HG03097 (cell line): ENCODE measurements at regions not wholly inside any gene's neighbourhood (a gene's known extent, or its start where the extent isn't known, plus 50 kb on each side); places are given as distances from the start of the nearest gene placed in this dataset.
"Not testable (repeated sequence)": the region's sequence is repeated elsewhere in the genome, so short reads cannot be mapped to it uniquely, and the experiment has no call there.

Source experiments
- ATAC-seq: cut with Tn5 transposase; IDR thresholded peaks from one replicate; pipeline ENCODE4 v1.9.1; 2021; ENCODE audit not compliant: unreplicated experiment, low FRiP score

DNA sequence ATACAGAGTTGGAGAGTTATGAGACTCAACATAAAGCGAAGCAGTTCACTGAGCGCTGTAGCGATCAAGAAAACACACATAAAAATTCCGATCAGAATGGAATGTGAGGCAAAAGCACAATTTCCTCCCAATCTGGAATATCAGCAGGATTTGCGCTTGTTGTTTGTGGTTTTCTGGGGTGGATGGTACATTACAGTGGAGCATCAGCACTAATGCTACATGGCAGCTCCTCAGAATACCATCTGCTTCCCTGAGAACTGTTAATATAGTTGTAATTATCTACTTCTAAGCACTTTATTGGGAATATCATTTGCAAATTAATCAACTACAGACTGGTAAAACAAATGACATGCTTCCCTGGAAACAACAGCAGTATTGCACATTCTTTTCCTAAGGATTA lies 324.1 kb upstream of the PPARGC1A start:
- no peak for ATAC-seq

DNA sequence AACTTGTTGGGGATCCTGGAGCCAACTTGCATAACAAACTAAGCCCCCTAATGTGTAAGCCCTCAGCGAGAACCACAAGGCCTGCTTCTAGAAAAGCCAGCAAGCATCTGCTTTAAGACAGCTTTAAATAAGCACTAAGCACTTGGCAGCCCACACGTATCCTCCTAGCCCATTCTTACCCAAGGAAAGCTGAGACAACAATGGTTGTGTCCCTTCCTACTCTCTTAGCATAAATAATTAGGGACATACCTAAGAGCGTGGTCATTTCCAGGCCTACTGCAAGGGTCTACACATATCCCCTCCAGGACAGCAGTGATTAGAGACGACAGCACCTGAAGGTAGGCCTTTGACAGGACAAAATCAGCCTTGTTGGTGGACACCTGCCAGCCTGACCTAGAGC lies 322.8 kb upstream of the PPARGC1A start:
- ATAC-seq: no peak

DNA sequence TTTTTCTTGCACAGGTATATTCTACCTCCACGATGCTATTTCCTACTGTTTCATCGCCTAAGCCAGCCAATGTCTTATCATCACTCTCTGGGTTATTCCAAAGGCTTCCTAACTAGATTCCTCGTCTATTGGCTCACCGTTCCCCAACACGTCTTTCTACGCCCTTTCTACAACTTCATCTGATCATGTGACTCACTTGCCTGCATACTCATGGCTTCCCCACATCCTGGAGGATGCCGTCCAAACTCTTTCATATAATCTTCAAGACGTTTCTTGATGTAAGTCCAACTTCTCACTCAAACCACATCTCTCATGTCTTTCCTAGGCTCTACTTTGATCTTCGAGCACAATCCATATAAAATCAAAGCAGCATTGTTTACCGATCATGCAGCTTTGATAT lies 322.0 kb upstream of the PPARGC1A start:
- ATAC-seq: no peak

GRCh38 chr4:24210332-24210902 lies 320.6 kb upstream of the PPARGC1A start:
- ATAC-seq: no peak

DNA sequence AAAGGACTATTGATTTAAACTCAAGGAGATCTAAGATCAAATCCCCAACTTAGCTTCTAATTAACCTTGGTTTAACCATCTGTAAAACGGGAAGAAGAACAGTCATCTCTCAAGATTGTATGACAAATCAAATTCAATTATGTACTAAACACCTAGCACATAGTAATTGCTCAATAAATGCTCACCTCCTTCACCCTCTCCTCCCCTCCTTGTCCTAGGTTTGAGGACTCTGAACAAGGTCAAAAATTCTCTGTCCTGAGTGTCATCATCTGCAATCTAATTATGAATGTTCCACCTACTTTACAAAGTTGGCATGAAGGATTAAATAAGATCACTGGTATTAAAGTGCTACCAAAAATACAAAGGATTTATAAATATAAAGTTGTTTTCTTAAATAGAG lies 320.1 kb upstream of the PPARGC1A start:
- no peak for ATAC-seq

DNA sequence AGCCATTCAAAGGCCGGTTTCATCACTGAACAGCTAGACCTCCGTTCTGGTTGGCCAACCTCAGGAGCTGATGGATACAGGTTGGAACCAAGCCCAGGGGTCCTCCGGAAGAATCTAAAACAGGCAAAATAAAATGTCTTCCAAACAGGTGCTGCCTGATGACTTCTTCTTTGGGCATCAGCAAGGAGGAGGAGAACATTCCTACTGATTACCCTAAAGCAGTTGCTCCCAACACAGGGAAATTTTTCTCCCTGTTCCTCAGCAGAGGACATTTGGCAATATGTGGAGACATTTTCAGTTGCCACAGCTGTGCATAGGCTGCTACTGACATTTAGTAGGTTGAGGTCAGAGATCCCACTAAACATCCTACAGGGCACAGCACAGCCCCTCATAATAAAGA lies 319.3 kb upstream of the PPARGC1A start:
- ATAC-seq: no peak

DNA sequence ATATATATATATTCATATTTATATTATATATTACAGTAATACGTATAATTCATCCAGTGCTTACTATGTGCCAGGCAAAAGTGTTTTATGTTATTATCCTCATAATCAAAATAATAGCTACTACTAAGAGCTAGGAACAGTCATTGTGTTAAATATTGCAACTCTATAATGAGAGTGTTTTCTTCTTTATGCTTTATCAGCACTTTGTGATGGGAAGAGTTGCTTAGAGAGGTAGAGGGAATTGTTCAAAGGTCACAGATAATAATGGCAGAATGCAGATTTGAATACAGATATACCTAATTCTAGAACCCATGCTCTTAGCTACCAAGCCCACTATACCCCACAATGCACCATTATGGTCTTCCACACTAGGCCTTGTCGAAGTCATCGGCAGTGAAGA lies 318.8 kb upstream of the PPARGC1A start:
- no peak for ATAC-seq

GRCh38 chr4:24204708-24205107 lies 314.9 kb upstream of the PPARGC1A start:
- not testable (repeated sequence) for ATAC-seq

DNA sequence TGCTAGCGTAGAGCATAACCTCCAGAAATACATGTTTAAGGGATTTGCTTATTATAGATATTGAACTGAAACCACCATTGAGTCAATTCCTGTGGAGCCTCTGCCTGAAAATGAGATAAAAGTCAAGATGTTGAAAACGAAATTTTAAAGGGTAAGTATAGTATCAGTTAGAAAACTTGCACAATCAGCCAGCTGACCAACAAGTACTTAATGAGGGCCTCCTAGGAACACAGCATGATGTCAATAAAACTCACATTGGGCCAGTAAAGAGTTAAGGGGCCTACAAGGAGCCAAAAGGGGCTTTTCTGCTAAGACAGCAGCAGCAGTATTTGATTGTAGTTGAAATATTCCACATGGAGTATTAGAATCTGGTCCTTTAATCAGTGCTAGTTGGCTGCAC lies 314.1 kb upstream of the PPARGC1A start:
- ATAC-seq: no peak

DNA sequence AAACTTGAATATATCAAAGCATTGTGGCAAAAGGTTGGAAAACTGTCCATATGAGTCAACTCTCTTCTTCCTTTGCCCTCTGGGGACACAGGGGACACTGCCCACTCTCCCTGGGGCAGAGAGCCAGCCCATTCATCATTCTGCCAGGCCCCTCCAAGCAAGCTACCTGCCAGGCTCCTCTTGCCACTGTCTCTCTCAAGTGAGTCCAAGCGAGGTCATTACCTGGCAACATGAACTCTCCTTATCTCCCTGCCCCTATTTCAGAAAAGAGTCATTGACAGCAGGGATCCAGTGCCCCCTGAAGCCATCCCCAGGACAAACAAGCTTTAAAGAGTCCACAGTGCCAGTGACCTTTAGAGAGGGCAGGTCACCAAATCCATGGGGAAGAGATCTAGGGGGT lies 312.7 kb upstream of the PPARGC1A start:
- ATAC-seq: no peak

GRCh38 chr4:24197955-24198354 lies 308.1 kb upstream of the PPARGC1A start:
- no peak for ATAC-seq

- ATAC-seq: no peak
Measured at GRCh38 chr4:24196785-24197184, 306.9 kb upstream of the PPARGC1A start.

DNA sequence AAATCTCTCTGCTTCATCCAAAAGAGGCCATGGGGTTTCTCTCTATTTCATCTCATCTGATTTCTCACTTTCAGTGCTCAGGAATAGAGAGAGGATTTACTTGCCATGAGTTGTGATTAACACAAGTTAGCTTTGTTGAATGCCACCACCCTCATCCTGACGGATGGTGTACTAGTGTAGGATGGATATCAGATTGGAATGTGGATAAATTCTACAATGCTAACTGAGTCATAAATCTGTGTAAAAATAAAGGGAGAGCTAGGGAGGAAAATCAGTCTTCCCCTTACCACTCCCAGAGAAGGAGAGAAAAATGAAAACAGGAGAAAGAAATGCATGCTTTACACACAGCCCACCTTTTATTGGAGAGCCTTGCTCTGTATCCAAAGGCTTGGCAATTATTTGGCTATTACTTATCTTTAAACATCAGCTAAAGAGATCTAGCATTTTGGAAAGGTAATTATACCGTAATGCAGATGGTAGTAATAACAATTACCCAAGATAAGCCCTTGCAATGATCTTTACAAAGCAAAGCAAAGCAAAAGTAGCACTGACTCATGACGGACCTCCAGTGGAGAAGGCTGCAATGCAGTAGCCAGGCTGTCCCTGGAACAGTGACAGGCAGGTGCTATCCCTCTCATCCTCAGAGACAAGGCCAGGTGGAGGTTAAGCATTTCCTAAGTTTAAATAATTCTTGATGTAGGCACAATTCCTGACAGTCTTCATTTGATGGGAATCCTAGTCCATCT lies 306.3 kb upstream of the PPARGC1A start:
- no peak for ATAC-seq

DNA sequence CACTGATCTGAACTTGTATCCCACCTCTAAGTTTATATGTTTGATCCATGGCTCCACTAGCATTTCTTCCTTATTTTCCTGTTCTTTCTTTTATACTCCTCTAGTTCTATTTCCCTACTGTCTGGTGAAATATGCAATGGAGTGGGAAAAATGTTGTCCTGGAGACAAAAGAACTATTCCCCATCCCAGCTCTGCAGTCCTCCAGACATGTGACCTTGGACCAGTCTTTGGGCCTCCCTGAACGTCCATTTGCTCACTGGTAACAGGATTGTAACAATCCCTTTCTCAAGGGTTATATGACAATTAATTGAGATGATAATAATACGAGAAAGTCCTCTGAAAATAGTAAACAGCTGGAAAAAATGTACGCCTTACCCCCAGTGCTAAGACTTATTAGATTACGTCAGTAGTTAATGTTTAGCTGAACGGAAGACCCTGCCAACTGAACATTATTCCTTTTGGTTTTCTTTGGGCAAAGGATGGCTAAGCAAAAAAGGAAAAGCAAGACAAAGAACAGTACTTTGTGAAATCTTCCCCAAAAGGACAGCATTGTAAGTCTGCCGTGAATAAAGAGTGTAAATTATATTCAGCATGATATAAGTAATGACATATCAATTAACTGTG lies 302.3 kb upstream of the PPARGC1A start:
- ATAC-seq: no peak

GRCh38 chr4:24190761-24191695 lies 301.2 kb upstream of the PPARGC1A start:
- ATAC-seq: no peak

- ATAC-seq: no peak
Measured at GRCh38 chr4:24188459-24188858, 298.6 kb upstream of the PPARGC1A start.

DNA sequence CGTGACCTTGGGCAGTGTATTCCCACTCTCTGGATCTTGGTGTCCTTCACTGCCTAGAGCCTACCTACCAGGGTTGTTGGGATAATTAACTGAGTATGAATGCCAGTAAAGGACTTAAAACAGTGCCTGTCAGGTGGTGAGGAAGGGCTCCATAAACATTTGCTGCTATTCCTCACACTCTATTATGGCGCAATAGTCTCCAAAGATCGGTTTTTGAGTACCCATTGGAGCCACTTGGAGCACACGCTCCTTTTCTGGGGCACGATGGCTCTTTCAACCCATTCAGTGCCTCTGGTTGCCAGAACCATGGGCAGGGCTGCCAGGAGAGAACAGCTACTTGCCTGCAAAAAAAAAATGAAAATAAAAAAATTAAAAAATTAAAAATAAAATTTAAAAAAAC lies 296.6 kb upstream of the PPARGC1A start:
- ATAC-seq: no peak

- no peak for ATAC-seq
Measured at GRCh38 chr4:24181005-24181404, 291.2 kb upstream of the PPARGC1A start.

DNA sequence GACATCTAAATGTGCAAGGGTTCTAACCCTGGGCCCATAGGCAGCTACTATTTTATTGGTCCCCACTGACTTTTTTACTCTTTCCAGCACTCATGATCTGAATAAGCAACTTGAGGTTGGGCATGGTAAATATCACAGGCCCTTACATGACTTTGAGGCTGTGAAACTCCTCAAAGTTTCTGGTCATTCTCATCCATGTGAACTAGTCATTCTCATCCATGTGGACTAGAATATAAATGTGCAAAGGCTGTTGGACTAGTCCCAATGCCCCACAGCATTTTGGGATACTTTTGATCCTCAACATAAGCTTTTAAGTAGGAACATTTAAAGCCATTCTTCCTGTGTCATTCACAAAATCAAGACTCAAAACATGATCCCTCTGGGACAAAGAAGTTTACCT lies 290.7 kb upstream of the PPARGC1A start:
- ATAC-seq: no peak

DNA sequence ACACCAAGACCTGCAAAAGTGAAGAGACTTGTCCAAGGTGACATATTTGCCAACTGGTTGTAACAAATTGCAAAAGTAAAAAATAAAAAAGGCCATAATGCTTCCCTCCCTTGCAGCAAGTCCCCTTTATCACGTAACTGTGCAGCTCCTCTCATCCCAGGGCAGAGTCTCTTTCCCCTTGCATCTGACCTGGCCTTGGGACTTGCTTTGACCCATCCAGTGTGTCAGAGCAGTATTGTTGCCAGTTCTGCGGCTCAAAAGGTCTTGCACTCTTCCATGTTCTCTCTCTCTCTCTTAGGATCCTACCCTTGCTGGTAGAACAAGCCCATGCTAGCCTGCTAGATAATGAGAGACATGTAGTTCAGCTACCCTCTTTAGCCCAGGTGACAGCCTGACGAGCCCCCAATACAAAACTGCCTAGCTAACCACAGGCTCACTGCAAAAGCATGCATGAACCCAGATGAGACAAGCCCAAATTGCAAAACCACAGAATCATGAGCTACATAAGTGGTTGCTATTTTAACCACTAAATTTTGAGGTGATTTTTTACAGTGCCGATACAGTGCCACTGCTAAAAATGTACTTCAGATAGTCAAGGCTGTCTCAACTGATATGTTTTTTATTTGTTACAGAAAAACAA lies 289.5 kb upstream of the PPARGC1A start:
- ATAC-seq: no peak

DNA sequence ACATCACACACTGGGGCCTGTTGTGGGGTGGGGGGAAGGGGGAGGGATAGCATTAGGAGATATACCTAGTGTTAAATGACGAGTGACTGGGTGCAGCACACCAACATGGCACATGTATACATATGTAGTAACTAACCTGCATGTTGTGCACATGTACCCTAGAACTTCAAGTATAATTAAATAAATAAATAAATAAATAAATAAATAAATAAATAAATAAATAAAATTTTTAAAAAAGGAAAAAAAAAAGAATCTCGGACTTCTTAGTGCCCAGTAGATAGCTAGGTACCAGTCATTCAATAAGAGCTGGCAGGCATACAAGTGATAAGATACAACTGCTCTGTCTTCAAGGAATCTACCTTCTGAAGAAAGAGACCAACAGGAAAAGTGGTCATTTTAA lies 287.6 kb upstream of the PPARGC1A start:
- ATAC-seq: not testable (repeated sequence)
